Kidney capillary endothelial cell (primary cell): ENCODE measurements at regions not wholly inside any gene's neighbourhood (a gene's known extent, or its start where the extent isn't known, plus 50 kb on each side); places are given as distances from the start of the nearest gene placed in this dataset.

Experiments used
- DNase-seq: peaks from one replicate; pipeline ENCODE4 v3.0.0-alpha.2; 2018; ENCODE audit warnings: low spot score

DNA sequence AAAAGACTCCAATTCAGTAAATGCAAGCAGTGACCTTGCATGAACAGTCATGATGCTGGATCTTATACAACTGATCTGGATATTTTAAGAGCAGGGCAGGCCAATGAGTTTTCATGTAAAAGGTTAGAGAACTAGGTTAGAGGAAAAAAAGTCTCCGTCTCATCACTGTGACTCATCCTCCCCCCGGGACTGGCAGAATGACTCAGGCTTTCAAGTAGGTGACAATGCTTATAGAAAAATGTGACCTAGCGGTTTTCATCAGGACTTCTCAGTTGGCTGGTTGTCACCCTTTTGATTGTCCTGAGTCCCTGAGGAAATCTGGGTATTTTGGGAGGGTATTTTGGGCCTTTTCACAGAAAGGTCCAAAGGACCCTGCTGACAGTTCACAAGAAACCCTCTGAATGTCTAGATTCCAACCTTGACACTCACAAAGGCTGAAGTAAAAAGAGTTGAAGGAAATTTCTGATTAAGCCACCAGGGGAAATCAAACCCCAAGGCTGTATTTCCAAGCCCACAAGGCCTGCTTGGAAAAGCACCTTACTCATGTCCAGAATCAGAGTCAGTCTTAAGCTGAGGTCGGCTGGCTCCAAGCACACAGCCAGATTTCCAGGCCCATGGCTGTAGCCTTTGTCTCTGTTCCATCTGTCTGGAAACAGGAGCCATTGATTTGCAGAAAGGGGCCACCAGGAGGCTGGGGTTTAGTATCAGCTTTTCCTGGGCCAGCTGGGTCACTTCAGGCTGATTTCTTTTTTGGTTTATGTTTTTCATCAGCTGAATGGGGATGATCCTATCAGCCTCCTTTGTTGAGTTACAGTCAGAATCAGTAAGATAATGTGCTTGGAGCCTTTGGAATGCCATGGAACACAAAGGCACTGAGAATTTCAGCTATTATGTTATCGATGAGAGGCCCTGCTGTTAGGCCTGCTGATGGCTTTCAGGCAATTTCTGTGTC lies 226.4 kb upstream of the HABP2 start:
- peak; percentile 96 for DNase-seq

DNA sequence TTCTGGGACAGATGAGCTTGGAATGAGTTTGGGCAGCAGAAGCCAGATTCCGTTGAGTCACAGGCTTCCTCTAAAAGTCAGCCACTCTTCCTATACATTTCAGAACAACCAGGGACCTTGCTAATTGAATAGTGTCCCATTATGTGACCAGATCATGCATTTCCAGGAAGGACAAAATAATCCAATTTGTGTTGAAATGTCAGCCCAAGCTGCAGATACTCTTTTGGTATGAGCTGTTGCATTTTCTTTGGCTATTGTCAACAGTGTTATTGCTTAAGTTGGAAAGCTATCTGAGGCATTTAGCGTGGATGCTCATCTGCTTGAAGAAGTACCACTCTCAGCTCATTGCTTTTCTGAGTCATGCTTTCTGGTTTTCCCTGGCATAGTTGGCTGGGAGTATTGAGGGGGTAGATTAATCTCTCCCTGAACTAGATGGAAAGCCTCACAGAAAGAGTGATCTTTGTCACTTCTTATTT lies 223.7 kb upstream of the HABP2 start:
- DNase-seq, result peak; percentile 21

- no peak for DNase-seq
These were observed 220.9 kb upstream of the HABP2 start for GRCh38 chr10:113331961-113332360.

DNA sequence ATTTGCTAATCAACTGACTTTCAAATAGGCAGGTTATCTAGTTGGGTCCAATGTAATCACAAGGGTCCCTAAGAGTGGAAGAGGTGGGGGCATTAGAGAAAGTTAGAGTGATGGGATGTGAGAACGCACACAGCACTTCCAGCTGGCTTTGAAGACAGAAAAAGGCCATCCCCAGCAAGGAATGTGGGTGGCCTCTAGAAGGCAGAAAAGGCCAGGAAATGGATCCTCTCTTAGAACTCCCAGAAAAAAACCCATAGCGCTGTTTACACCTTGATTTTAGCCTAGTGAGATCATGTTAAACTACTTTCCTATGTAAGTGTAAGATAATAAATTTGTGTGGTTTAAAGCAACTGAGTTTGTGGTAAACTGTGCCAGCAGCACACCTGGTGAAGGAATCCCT lies 219.5 kb upstream of the HABP2 start:
- DNase-seq, result no peak

GRCh38 chr10:113335592-113335991 lies 217.3 kb upstream of the HABP2 start:
- no peak for DNase-seq

DNA sequence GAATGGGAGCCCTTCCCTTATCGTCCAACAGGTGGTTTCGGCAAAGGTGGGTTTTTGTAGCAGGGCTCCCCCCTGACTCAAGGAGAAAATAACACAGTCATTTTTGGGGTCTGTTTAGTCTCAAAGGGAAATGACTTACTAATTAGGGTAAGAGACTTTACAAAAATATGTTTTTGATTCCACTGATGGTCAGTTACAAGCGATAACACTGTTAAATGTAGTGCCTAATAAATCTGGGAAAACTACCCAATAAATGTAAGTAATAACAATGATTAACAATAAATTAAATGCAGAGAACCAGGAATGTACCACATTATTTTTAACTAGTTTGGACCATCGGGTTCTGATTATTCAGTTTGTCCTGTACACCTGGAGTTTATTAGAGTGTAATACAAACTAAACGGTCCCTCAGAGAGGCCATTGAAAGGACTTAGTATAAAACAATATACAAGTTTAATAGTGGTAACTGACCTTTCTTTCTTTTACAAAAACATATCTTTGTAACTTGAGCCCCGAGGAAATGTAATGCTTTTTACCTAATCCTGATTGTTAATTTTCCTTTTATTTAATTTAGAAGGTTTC lies 216.2 kb upstream of the HABP2 start:
- DNase-seq, result no peak

DNA sequence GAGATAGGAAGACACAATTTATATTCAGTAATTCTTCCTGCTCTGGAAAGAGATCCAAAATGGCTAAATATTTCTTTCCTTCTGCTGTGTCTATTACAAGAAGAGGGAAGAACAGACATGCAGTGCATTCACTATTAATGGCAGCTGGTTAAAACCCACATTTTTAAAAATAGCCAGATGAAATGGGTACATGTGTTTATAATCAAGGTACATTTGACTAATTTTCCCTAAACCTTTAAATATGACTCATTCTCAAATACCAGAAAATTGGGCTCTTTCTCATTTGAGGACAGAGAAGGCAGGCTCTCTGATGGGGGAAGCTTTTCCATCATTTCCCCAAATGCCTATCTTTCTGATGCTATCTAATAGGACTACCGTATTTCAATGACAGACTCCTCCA lies 215.7 kb upstream of the HABP2 start:
- DNase-seq, result no peak

DNA sequence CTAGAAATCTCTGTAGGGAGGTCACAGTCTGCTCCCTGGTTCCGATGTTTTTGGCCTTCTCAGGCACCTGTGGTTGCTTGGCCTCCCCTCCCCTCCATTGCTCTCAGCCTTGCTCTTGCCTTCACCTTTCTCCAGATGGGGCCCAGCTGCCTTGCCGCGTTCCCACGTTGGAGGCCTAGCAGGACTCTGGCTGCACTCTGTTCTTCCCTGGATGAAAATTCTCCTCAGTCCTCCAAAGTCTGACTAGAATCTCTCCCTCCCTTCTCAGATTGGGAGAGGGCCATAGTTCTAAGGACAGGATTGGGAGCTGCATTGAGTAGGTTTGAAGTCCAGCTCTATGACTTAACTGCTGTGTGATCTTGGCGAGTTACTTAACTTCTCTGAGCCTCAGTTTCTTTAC lies 213.7 kb upstream of the HABP2 start:
- no peak for DNase-seq

GRCh38 chr10:113340282-113340681 lies 212.6 kb upstream of the HABP2 start:
- no peak for DNase-seq

DNA sequence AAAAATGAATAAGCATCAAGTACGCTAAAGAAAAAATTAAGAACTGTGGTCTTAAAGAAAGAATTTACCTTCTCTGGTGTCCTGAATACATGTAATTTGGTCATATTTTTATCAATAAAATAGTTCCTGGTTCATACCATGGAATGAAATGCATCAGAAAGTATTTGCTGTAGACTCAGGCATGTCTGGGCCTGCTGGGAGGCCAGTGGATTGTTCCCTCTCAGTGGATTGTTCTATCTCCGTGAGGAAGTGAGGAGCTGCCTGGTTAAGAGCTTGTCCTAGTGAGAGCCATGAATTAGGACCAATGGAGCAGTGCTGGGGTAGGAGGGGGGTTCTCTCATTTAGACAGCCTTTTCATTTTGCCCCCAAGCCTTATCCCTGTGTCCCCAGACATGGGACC lies 211.7 kb upstream of the HABP2 start:
- DNase-seq, result no peak

- DNase-seq, result no peak
These were observed 206.8 kb upstream of the HABP2 start for GRCh38 chr10:113345826-113346624.

DNA sequence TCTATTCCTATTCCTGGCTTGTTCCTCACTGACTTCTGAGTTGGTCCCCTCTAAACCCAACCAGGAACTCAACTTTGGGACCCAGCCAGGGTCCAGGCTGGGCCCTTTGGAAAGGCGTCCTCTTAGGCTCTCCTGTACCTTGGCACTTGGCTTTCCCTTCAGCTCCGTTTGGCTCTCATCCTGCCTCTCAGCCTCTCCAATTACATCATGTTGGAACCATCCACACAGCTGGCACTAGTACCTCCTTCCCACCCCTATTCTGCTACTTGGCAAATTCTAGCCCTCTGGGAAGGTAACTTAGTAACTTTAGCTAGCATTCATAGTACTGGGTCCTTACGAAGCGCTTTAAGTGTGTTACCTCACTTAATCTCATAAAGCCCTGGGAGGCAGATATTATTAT lies 205.3 kb upstream of the HABP2 start:
- DNase-seq, result no peak

DNA sequence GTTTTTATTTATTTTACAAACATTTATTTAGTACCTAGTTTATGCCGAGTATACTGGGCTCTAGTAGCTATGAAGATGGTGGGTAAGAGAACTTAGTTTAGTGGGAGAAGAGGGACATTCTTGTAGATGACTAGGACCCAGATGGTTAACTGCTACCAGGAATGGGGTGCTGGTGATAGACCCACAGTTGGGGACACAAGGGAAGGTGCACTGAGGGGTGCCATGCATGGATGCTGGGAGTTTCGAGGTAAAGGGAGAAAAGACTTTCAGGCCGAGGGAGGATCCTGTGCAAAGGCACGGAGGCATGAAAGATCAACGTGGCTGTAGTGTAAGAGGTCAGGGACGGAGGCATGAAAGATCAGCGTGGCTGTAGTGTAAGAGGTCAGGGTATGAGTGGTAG lies 204.2 kb upstream of the HABP2 start:
- no peak for DNase-seq

DNA sequence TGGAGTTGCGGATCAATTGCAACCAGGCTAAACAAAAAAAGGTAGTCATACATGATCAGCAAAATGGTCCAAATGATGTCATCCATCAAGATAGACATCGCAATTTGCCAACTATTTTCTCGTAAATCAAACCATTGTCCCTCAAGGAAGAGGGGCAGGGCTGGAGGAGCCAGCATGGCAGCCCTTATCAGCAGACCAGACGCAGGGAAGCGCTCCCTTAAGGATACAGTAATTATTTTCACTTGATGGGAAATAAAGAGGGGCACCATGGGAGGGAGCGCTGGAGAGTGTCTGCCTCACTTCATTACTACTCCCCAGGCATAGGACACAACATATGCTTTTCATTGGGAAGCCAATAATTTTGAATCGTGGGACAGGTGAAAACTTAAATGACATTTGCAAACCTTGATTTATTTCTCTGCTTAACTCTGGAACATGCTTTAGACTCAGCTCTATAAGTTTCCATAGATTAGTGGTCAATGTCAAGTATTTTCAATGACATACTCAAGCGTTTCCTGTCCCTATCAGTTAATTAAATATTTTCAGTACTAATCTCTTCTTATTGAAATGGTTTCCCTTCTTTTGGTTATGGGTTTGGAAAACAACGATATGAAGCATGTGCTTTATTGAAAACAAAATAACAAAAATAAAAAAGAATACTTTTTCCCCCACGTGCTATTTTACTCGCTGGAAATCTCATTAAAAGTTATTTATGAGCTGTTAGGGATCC lies 202.4 kb upstream of the HABP2 start:
- no peak for DNase-seq

GRCh38 chr10:113354711-113355110 lies 198.1 kb upstream of the HABP2 start:
- DNase-seq, result no peak

DNA sequence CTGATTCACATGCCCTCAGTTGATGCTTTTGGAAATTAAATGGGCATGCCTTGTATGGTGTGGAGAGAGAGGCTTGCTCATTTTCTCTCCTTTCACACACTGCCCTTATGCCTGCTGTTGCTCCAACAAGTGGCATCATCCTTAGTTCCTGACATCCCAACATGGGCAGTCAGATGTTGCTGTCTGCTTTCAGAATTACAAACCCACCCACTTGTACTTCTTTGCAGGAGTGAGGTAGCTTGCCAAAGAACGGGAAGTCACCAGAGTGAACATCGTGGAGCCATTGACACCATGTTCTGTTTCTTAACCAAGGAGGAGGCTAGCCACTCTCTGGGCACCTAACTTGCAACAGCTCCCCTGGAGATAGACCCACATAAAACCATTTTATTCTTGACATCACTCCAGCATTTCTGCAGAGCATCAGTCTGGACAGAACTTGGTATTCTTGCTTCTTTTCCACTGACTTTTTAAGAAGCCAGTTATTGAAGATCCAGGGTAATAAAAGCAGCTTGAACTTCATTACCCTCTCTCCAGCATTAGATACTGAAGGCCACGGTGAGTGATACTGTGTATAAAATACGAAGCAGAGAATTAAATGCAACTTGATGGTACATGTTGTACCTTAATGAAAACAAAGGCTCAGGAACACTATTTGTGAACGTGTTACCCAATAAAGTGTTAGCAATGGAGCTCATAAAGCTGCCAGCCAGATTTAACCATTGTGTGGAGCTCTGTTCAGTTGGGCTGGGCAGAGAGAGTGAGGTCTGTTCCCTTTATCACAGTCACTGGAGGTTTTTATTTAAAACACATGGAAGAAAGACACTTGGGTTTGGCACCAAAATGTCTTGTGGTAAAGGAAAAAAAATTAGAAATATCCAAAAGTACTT lies 195.8 kb upstream of the HABP2 start:
- DNase-seq, result no peak

DNA sequence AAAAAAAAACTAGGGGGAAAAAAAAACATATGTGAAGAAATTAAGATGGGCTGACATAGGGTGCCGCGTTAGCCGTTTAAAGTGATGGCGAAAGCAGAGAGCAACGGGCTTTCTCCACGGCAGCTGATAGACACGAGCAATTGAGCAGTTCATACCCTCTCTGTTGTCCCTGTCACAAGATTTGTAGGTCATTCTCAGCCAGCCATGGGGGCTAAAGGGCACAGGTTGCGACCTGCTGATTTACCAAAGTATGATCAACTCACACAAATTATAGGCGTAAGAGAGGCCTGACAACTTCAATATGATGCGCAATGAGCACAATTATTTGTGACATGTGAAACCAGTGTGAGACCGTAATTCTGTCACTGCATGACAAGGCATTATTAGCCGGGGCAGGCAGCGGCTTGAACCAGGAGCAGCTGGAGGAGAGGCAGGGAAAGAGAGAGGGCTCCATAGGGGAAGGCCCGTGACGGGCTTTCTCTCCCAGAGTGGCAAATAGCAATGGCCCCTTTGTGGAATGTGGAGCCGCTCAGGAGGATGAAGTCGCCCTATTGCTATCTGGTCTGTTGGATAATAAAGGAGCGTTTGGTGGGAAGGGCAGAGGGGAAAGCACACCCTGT lies 195.1 kb upstream of the HABP2 start:
- DNase-seq, result no peak

DNA sequence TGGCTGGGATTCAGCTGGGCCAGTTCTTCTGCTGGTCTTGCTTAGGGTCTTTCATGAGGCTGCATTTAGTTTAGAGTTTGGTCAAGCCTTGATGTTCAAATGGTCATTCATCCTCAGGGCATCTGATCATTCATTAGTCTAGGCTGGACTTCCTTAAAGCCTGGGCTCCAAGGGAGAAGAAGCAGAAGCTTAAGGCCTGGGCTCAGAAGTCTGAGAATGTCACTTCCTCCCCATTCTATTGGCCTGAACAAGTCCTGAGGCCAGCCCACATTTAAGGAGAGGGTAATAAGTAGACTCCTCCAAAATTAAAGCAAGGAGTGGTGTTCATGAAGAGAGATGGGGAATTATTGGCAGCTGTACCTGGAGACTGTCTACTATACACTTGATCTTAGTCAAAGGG lies 193.2 kb upstream of the HABP2 start:
- no peak for DNase-seq

- DNase-seq, result no peak
These were observed 192.0 kb upstream of the HABP2 start for GRCh38 chr10:113360870-113361269.

- DNase-seq, result no peak
These were observed 190.2 kb upstream of the HABP2 start for GRCh38 chr10:113362645-113363091.
